GM19099 (cell line): ENCODE measurements at regions not wholly inside any gene's neighbourhood (a gene's known extent, or its start where the extent isn't known, plus 50 kb on each side); places are given as distances from the start of the nearest gene placed in this dataset.
A peak's percentile ranks its signal among the peaks of the same experiment; 100 is the strongest.

Experiments
- POLR2A ChIP-seq: IDR thresholded peaks from 3 replicates; pipeline ENCODE4 v1.6.1; 2011; ENCODE audit warnings: low read depth; ENCODE audit not compliant: insufficient read length; ENCODE audit errors: extremely low read depth

- TF ChIP-seq POLR2A = no peak
Observed at GRCh38 chr2:173419506-173419905, 64.8 kb downstream of the CDCA7 start.

DNA sequence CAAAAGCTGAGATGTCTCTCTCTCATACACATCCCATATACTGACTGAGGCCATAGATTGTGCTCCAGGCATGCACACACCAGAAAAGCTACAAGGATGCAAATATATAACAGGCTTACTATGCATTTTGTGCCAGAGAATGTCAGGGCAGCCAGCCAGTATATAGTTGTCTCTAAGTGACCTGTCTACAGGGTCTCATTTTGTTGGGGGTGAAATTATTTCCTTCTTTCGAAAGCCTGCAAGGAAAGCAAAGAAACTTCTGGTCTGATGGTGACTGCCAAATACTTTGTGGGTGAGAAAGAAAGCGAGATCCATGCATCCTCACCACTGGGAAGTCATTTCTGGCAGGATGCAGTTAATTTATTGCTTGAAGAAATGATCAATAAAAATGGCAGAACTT lies 70.2 kb downstream of the CDCA7 start:
- no peak for TF ChIP-seq POLR2A

DNA sequence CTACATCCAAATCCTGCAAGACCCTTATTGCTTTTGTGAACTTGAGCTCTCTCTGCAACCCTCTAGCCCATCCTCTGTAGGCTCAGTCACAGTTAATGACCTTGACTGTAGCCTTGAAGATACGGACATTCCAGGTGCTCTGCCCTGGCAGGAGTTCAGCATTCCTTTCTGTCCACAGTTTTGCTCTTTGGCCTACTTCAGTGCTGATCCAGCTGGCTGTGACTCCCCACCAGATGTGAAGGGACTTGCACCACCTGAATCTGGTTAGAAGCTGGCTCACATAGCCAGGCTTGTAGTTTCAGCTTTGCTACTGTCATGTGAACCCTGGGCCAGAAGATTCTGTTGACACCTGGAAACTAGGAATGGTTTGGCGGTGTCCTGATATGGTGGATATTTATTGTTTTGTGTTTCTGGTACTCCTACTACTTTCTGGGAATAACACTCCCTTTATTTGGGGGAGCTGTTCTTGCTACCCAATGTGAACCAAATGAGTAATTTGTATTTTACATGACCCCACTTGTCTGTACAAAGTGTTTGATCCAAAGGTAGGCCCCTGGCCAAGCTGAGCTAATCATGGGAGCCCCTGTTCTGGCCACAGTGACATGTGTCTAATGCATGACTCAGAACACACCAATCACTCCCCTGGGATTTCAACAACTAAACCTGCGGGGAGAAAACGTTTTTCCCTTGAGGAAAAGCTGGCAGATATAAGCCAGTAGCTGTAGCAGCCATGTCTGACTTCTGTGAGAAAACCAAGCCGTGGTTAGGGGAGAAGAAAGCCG lies 73.4 kb downstream of the CDCA7 start:
- TF ChIP-seq POLR2A = no peak

- no peak for TF ChIP-seq POLR2A
Observed at GRCh38 chr2:173431191-173431590, 76.5 kb downstream of the CDCA7 start.

DNA sequence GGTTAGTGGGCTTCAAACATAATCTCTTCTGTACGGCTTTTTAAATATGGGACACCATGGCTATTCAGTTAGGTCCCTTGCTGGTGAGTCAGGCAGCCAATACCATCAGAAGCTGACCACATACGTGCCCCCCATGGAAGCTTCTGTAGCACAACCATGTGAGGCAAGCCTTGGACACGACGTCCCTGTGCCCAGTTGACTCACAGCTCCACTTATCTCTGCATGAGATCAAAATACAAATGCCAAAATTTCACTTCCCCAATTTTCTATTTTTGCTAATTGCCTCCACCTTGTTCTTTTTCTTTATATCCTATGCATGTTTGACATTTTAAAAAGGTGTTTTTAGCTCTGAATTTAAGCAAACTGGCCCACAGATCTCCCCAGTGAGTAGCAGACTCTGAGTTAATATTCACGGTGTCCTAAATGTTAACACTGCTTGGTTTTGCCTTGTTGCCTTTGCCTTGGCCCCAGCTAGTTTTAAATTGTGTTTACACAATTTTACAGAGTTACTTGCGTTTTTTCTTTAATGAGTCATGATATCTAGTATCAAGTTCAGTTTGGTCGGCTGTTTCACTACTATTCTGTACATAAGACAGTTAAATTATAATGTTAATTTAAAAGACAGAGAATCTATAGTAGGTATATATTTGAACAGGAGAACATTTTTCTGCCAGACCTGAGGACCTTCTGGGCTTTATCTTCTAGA lies 77.5 kb downstream of the CDCA7 start:
- TF ChIP-seq POLR2A = no peak

GRCh38 chr2:173434762-173435569 lies 80.3 kb downstream of the CDCA7 start:
- no peak for TF ChIP-seq POLR2A

- TF ChIP-seq POLR2A = no peak
Observed at GRCh38 chr2:173435574-173435973, 80.9 kb downstream of the CDCA7 start.

GRCh38 chr2:173436088-173436487 lies 81.4 kb downstream of the CDCA7 start:
- TF ChIP-seq POLR2A = no peak

- TF ChIP-seq POLR2A = no peak
Observed at GRCh38 chr2:173441222-173441621, 86.5 kb downstream of the CDCA7 start.

- no peak for TF ChIP-seq POLR2A
Observed at GRCh38 chr2:173442542-173442941, 87.9 kb downstream of the CDCA7 start.

DNA sequence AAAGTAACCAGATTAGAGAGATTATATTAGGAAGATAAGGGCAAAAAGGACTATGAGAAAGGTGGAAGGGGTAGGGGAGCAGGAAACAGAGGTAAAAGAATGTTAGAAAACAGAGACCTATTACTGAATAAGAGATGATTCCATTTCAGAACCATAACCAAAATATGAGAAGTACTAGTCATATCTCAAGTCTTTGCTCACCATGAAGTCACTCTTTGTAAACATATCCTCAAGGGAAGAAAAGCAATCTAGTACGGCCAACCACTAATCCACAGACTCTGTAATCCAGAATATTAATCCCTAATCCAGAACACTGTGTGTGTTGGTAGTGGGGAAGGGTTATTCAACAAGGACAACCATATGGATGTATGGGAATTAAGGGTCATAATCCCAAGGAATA lies 92.0 kb downstream of the CDCA7 start:
- no peak for TF ChIP-seq POLR2A

DNA sequence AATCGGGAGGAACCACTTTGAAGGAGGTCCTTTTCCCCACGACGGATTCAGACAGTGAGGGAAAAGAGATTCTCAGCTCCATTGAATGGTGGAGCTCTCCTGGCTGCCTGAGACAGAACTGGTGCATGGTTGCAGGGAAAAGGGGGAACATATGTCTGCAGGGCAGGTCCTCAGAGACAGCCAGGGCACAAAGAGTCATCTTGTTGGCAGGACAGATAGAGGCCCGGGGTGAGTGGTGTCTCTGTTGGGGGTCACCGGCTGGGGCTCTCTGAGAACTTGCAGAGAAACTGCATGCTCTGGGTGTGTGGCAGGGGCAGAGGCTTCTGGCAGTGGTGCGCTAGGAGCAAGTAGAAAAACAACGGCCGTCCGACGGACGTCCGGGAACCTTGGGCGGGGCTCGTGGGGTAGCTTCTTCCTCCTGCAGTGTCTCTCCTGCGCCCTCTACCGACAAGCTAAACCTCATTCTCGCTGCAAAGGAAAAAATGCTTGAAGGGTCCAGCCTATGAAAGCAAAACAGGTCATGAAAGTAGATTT lies 94.3 kb downstream of the CDCA7 start:
- TF ChIP-seq POLR2A = peak; percentile 23

GRCh38 chr2:173451118-173451517 lies 96.4 kb downstream of the CDCA7 start:
- TF ChIP-seq POLR2A = no peak

GRCh38 chr2:173451941-173452340 lies 97.3 kb downstream of the CDCA7 start:
- TF ChIP-seq POLR2A = no peak

GRCh38 chr2:173452416-173452815 lies 97.7 kb downstream of the CDCA7 start:
- no peak for TF ChIP-seq POLR2A
